PC-3 (cell line): ENCODE measurements at regions not wholly inside any gene's neighbourhood (a gene's known extent, or its start where the extent isn't known, plus 50 kb on each side); places are given as distances from the start of the nearest gene placed in this dataset.

Experiments used
- ATAC-seq: fragments of 200-7000 bp; cut with Tn5 transposase; 2 replicates; pipeline ENCODE4 v1.9.1; 2020; ENCODE audit warnings: mild to moderate bottlenecking, moderate library complexity
- BruUV-seq: library from RNA; stranded (reverse); fragments of 400-500 nt; replicated peaks from 2 replicates; lab custom pipeline; 2021; lab: Mats Ljungman, UMichigan
- CTCF ChIA-PET: fragments of 300-600 bp; sonication (Branson Sonifier 250); formaldehyde crosslinking; loops from one replicate; lab custom pipeline; 2022; ENCODE audit warnings: antibody characterized with exemption; lab: Charles Lee
- POLR2A ChIA-PET: fragments of 300-600 bp; sonication (Branson Sonifier 250); formaldehyde crosslinking; loops from one replicate; lab custom pipeline; 2022; ENCODE audit warnings: antibody characterized with exemption; ENCODE audit not compliant: unreplicated experiment; lab: Charles Lee
- DNase-seq: peaks from one replicate; pipeline ENCODE4 v3.0.0-alpha.2; 2015
- H2AFZ ChIP-seq: fragments of 300-600 bp; sonication (generic); 2 replicates; pipeline ENCODE4 v1.6.0; 2016; ENCODE audit warnings: antibody characterized with exemption, low read length
- H3F3A ChIP-seq: fragments of 300-600 bp; sonication (generic); one replicate; pipeline ENCODE4 v1.6.0; 2017; ENCODE audit warnings: antibody characterized with exemption, low read length, control low read depth, mild to moderate bottlenecking; ENCODE audit not compliant: unreplicated experiment
- H3K27ac ChIP-seq: fragments of 300-600 bp; sonication (generic); 2 replicates; pipeline ENCODE4 v1.5.1; 2016; ENCODE audit warnings: mild to moderate bottlenecking, low read length
- H3K27me3 ChIP-seq: fragments of 300-600 bp; sonication (generic); 2 replicates; pipeline ENCODE4 v1.6.1; 2016; ENCODE audit warnings: low read length, mixed read lengths
- H3K36me3 ChIP-seq: fragments of 300-600 bp; sonication (generic); 2 replicates; pipeline ENCODE4 v1.6.1; 2016; ENCODE audit warnings: low read depth, mixed run types, low read length, mixed read lengths
- H3K4me1 ChIP-seq: fragments of 300-600 bp; sonication (generic); 2 replicates; pipeline ENCODE4 v1.5.1; 2016; ENCODE audit warnings: low read length; ENCODE audit not compliant: insufficient read depth
- H3K4me2 ChIP-seq: fragments of 300-600 bp; sonication (generic); 2 replicates; pipeline ENCODE4 v1.6.0; 2016; ENCODE audit warnings: low read length
- H3K4me3 ChIP-seq: fragments of 300-600 bp; sonication (generic); 2 replicates; pipeline ENCODE4 v1.5.1; 2016; ENCODE audit warnings: mild to moderate bottlenecking, low read length, mixed read lengths
- H3K79me2 ChIP-seq: fragments of 300-600 bp; sonication (generic); 2 replicates; pipeline ENCODE4 v1.6.1; 2017; ENCODE audit warnings: low read length, mixed read lengths
- H3K9ac ChIP-seq: fragments of 300-600 bp; sonication (generic); 2 replicates; pipeline ENCODE4 v1.6.0; 2016; ENCODE audit warnings: mild to moderate bottlenecking, low read length
- H3K9me2 ChIP-seq: fragments of 300-600 bp; sonication (generic); replicated peaks from 2 replicates; pipeline ENCODE4 v1.6.1; 2016; ENCODE audit warnings: mixed run types, low read length, mixed read lengths
- H3K9me3 ChIP-seq: fragments of 300-600 bp; sonication (generic); 2 replicates; pipeline ENCODE4 v1.6.1; 2016; ENCODE audit warnings: low read length, mixed read lengths
- H4K20me1 ChIP-seq: fragments of 300-600 bp; sonication (generic); 2 replicates; pipeline ENCODE4 v1.6.1; 2016; ENCODE audit warnings: low read length, mixed read lengths
- EZH2 ChIP-seq: fragments of 300-600 bp; sonication (generic); IDR thresholded peaks from one replicate; pipeline ENCODE4 v1.6.1; 2017; ENCODE audit warnings: antibody characterized with exemption, mild to moderate bottlenecking, low read length; ENCODE audit not compliant: unreplicated experiment
- EZH2phosphoT487 ChIP-seq: fragments of 300-600 bp; sonication (generic); IDR thresholded peaks from 2 replicates; pipeline ENCODE4 v1.6.1; 2018; ENCODE audit warnings: mild to moderate bottlenecking, antibody characterized with exemption, low read length, borderline replicate concordance
- intact Hi-C: fragments of 100-400 bp; cut with micrococcal nuclease; formaldehyde crosslinking; loops from 2 replicates; pipeline ENCODE4 v1.9.0; 2023
- TF ChIP-seq, protein P1 (sequence below): fragments of 300-600 bp; sonication (generic); conservative IDR thresholded peaks from 2 replicates; pipeline ENCODE4 v1.5.1; 2017; ENCODE audit warnings: antibody characterized with exemption, low read depth, mild to moderate bottlenecking, low read length

DNA sequence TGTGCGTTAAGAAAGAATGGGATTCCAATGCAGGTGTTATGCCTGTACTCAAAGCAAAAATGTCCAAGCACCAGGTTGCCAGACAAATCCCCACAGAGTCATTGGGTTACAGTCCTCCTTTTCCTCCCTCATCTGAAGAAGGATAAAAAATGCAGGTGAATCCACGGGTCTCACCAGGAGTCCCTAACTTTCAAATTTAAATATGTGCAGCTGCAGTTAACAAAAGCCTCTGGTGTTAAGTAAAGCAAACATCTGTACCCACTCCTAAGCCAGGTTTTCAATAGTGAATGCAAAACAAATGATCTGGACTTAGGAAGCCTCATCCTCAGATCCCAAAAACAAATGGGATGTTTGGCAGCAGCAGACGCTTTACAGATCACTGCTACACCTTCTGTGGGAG, 70.4 kb upstream of the SETMAR start:
- no TSS peak for BruUV-seq

DNA sequence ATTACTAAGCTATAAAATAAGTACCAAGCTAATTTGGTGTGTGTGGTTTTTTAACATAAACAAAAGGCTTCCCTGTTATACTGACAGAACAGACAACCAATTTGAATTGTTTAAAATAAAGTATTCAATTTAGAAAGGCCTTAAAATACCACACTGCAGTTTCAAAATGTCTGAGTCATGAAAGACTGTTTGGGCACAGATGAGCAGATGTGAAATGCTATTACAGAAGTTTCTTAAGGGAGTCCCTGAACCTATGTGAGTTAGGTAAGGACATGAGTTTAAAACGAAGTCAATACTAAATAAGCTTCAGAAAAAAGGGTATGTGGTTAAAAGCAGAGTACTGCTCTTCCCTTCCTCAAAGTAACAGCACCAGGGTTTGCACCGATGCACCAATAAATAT, 69.7 kb upstream of the SETMAR start:
- no peak overlapping the region for H3K9ac ChIP-seq
- no peaks in the 10 kb centered on the region for H3K79me2 ChIP-seq
- H3K4me1 ChIP-seq: no peaks in the 10 kb centered on the region
- intact Hi-C loops: no loop called here
- H3K4me3 ChIP-seq: no peak overlapping the region
- H3K27me3 ChIP-seq: peaks cover 11% of the 10 kb centered on the region; the same call in 1 of the 2 replicates
- BruUV-seq: no TSS peak
- no peaks in the 10 kb centered on the region for H3F3A ChIP-seq
- no peak overlapping the region for H2AFZ ChIP-seq
- ChIA-PET POLR2A (no interaction called here), CTCF (no interaction called here)
- H3K36me3 ChIP-seq: no peaks in the 10 kb centered on the region
- no peaks in the 10 kb centered on the region for H4K20me1 ChIP-seq
- no peaks in the 10 kb centered on the region for H3K9me3 ChIP-seq
- ATAC-seq (no peak), DNase-seq (no peak)
- H3K27ac ChIP-seq: no peak overlapping the region
- no peak overlapping the region for H3K4me2 ChIP-seq
- TF ChIP-seq, protein P1, sequence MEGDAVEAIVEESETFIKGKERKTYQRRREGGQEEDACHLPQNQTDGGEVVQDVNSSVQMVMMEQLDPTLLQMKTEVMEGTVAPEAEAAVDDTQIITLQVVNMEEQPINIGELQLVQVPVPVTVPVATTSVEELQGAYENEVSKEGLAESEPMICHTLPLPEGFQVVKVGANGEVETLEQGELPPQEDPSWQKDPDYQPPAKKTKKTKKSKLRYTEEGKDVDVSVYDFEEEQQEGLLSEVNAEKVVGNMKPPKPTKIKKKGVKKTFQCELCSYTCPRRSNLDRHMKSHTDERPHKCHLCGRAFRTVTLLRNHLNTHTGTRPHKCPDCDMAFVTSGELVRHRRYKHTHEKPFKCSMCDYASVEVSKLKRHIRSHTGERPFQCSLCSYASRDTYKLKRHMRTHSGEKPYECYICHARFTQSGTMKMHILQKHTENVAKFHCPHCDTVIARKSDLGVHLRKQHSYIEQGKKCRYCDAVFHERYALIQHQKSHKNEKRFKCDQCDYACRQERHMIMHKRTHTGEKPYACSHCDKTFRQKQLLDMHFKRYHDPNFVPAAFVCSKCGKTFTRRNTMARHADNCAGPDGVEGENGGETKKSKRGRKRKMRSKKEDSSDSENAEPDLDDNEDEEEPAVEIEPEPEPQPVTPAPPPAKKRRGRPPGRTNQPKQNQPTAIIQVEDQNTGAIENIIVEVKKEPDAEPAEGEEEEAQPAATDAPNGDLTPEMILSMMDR: no peak
- H3K9me2 ChIP-seq: no peaks in the 10 kb centered on the region

More for the DNA sequence above, 70.4 kb upstream of the SETMAR start:
- Histone ChIP-seq H3K79me2 (no peaks in the 10 kb centered on the region), H2AFZ (no peak overlapping the region), H3K27me3 (peaks cover 11% of the 10 kb centered on the region; the same call in 1 of the 2 replicates), H3K9me2 (no peaks in the 10 kb centered on the region), H4K20me1 (no peaks in the 10 kb centered on the region), H3K27ac (no peak overlapping the region), H3F3A (no peaks in the 10 kb centered on the region), H3K4me2 (no peak overlapping the region), H3K9me3 (no peaks in the 10 kb centered on the region), H3K4me1 (no peaks in the 10 kb centered on the region), H3K4me3 (no peak overlapping the region), H3K36me3 (no peaks in the 10 kb centered on the region), H3K9ac (no peak overlapping the region)
- no peak for DNase-seq
- TF ChIP-seq EZH2: no peak
- TF ChIP-seq, protein P1: no peak
- TF ChIP-seq EZH2phosphoT487: no peak
- intact Hi-C loops: no loop called here
- CTCF ChIA-PET: no interaction called here
- POLR2A ChIA-PET: no interaction called here
- no peak for ATAC-seq

DNA sequence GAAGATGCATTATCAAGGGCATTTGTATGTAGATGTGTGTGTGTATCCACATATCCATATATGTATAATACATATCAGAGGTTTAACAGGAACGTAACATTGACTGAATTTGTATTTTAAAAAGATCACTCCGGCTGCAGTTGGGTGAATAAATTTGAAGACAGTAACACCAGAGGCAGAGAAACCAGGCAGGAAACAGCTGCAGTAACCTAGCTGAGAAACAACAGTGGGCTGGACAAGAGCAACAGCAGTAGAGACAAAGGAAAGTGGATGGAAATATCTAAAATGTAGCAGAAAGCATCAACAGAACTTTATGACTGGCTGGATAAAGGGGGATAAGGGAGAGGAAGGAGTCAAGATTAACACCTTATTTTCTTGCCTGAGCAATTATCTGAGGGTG, 68.3 kb upstream of the SETMAR start:
- no peak overlapping the region for H3K27ac ChIP-seq
- H3K4me1 ChIP-seq: no peaks in the 10 kb centered on the region
- intact Hi-C loops: no loop called here
- no peaks in the 10 kb centered on the region for H3K9me3 ChIP-seq
- no TSS peak for BruUV-seq
- no peak overlapping the region for H3K4me2 ChIP-seq
- DNase-seq (no peak), ATAC-seq (no peak)
- H3K9ac ChIP-seq: no peak overlapping the region
- peaks cover 7% of the 10 kb centered on the region; the same call in 1 of the 2 replicates for H3K27me3 ChIP-seq
- TF ChIP-seq EZH2: no peak
- TF ChIP-seq, protein P1: no peak
- no peak for TF ChIP-seq EZH2phosphoT487
- no peaks in the 10 kb centered on the region for H3K79me2 ChIP-seq
- ChIA-PET POLR2A (no interaction called here), CTCF (no interaction called here)
- no peaks in the 10 kb centered on the region for H3K9me2 ChIP-seq
- H4K20me1 ChIP-seq: no peaks in the 10 kb centered on the region
- H3K4me3 ChIP-seq: no peak overlapping the region
- no peaks in the 10 kb centered on the region for H3K36me3 ChIP-seq
- no peak overlapping the region for H2AFZ ChIP-seq
- no peaks in the 10 kb centered on the region for H3F3A ChIP-seq
